ENCODE measurements at regions not wholly inside any gene's neighbourhood (a gene's known extent, or its start where the extent isn't known, plus 50 kb on each side); places are given as distances from the start of the nearest gene placed in this dataset.

DNA sequence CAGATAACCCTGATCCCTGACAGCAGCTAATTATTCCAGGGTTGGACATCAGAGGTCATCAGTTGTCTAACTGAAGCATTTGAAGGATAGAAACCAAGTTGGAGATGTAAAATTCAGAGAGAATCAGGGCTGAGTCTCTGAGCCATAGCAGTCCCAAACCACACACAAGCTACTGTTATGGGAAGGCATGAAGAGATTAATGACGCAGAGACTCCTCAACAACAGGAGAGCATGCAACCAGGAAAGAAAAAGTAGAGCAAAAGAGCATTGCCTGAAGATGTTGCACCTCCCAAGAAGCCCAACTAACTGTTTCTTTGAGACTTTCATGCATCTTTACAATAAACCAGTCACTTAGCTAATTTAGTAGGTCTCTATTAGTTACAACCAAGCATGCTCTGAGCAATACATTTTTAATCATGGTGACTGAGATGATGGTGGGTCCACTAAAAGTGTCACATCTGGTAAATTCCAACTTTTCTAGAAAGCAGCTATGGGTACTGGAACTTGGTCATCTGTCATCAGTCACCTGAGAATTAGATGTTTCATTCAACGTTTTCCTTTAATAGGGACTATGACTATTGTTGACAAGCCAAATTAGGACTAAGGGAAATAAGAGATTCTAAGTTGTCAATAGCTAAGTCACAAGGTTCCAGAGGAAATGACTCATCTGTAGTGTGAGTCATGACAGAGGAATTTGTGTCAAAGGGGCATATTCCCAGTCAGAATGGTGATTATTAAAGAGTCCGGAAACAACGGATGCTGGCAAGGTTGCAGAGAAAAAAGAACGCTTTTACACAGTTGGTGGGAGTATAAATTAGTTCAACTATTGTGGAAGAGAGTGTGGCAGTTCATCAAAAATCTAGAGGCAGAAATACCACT is 239.8 kb downstream of the CHD9NB start:
- H3K4me1 ChIP-seq = no peaks in the 10 kb centered on the region
- CTCF ChIA-PET = interaction anchor here (1.5 kb wide), 1 partner anchor 621 kb away, joined by 4 read pairs; no protein-coding TSS in a partner anchor
- FAIRE-seq = no peak
- no peak overlapping the region for H3K4me3 ChIP-seq
- TF ChIP-seq FOSL2 (IDR thresholded peaks at IDR 0.05) = no peak
- TF ChIP-seq FOSL2 (CRISPR knock-in tag; IDR thresholded peaks at IDR 0.05) = peak; percentile 83
- no peak for TF ChIP-seq MYC (IDR thresholded peaks at IDR 0.05; ENCODE audit: borderline replicate concordance, low read length)
- POLR2A ChIA-PET = no interaction called here
- 16% methylated on average over 5 of the region's 5 CpGs for WGBS (ENCODE audit: missing lambda C conversion rate)
- H3K27ac ChIP-seq = no peak overlapping the region
- no peak for ATAC-seq
- H3K9me3 ChIP-seq = no peaks in the 10 kb centered on the region
- no peak overlapping the region for H3K4me2 ChIP-seq
- DNase-seq (ENCODE audit: low read depth in 1 of 2, low spot score in 1 of 2) = peak; percentile 10 to 42

DNA sequence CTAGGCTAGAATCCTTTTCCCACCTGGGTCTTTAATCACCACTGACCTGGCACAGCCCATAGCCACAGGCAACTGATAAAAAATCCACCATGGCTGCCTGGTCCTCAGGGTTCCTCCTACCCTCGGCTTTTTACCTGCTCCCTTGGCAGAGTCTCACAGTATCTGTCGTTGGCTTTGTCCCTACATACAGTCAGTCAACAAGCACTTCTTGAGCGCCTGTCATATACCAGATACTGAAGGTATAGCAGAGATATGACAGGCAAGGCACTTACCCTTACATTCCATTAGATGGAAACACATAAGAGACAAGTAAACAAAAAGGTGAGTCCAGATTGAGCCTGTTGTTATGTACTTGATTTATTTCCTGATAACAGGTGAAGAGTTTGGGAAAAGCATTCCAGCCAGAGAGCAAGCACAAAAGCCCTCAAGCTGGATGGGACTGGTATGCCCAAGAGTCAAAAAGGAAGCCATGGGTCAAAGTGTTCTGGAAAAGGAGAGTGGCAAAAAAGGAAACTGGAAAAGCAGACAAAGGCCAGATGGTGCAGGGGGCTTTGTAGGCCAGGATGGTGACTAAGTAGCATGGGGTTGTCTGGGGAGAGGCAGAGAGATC is 247.0 kb downstream of the CHD9NB start:
- 4% methylated on average over 3 of the region's 3 CpGs for WGBS (ENCODE audit: missing lambda C conversion rate)
- TF ChIP-seq CBX2 (IDR thresholded peaks at IDR 0.05; ENCODE audit: borderline replicate concordance, low read depth) (no peak), EHF (CRISPR knock-in tag; IDR thresholded peaks at IDR 0.05) (no peak), MAFK (IDR thresholded peaks at IDR 0.05; ENCODE audit: partially characterized antibody) (no peak), TFCP2L1 (CRISPR knock-in tag; IDR thresholded peaks at IDR 0.05) (no peak), FOSL2 (IDR thresholded peaks at IDR 0.05) (no peak), FOSL2 (CRISPR knock-in tag; IDR thresholded peaks at IDR 0.05) (no peak), EHMT2 (IDR thresholded peaks at IDR 0.05; ENCODE audit: low read depth) (no peak), JUN (IDR thresholded peaks at IDR 0.05) (no peak), RFX5 (IDR thresholded peaks at IDR 0.05) (no peak), HOXB5 (CRISPR knock-in tag; IDR thresholded peaks at IDR 0.05) (no peak)
- TF ChIP-seq, protein P1, sequence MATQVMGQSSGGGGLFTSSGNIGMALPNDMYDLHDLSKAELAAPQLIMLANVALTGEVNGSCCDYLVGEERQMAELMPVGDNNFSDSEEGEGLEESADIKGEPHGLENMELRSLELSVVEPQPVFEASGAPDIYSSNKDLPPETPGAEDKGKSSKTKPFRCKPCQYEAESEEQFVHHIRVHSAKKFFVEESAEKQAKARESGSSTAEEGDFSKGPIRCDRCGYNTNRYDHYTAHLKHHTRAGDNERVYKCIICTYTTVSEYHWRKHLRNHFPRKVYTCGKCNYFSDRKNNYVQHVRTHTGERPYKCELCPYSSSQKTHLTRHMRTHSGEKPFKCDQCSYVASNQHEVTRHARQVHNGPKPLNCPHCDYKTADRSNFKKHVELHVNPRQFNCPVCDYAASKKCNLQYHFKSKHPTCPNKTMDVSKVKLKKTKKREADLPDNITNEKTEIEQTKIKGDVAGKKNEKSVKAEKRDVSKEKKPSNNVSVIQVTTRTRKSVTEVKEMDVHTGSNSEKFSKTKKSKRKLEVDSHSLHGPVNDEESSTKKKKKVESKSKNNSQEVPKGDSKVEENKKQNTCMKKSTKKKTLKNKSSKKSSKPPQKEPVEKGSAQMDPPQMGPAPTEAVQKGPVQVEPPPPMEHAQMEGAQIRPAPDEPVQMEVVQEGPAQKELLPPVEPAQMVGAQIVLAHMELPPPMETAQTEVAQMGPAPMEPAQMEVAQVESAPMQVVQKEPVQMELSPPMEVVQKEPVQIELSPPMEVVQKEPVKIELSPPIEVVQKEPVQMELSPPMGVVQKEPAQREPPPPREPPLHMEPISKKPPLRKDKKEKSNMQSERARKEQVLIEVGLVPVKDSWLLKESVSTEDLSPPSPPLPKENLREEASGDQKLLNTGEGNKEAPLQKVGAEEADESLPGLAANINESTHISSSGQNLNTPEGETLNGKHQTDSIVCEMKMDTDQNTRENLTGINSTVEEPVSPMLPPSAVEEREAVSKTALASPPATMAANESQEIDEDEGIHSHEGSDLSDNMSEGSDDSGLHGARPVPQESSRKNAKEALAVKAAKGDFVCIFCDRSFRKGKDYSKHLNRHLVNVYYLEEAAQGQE (IDR thresholded peaks at IDR 0.05) = no peak
- POLR2A ChIA-PET = no interaction called here

DNA sequence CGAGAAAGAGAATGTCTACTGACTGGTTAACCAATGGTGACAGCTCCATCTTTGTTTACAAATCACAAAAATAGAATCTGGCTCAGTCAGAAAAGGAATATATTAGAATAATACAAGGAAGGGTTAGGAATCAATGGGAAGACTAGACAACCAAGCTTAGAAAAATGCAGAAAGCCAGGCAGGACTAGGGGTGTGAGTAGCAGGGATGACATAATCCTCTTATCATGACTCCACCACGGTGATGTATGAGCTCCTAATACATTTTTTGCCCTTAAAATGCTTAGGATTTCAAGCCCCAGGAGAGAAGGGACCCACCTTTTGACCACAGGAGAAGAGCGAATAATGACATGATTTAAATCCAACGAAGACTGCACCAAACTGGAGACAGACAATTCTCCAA is 252.3 kb downstream of the CHD9NB start:
- no peak for TF ChIP-seq JUN (IDR thresholded peaks at IDR 0.05)
- TF ChIP-seq BHLHE40 (IDR thresholded peaks at IDR 0.05; ENCODE audit: low read depth, low read length) = no peak
- TF ChIP-seq POLR2A (IDR thresholded peaks at IDR 0.05; ENCODE audit: low read length) = no peak
- TF ChIP-seq, protein P2, sequence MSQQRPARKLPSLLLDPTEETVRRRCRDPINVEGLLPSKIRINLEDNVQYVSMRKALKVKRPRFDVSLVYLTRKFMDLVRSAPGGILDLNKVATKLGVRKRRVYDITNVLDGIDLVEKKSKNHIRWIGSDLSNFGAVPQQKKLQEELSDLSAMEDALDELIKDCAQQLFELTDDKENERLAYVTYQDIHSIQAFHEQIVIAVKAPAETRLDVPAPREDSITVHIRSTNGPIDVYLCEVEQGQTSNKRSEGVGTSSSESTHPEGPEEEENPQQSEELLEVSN (IDR thresholded peaks at IDR 0.05; ENCODE audit: borderline replicate concordance, low read depth) = no peak
- TF ChIP-seq PHF8 (IDR thresholded peaks at IDR 0.05; ENCODE audit: borderline replicate concordance, low read depth) = no peak
- no peak for TF ChIP-seq HDAC2 (IDR thresholded peaks at IDR 0.05)
- TF ChIP-seq CHD4 (IDR thresholded peaks at IDR 0.05; ENCODE audit: borderline replicate concordance) = no peak
- TF ChIP-seq HEYL (CRISPR knock-in tag; IDR thresholded peaks at IDR 0.05) = no peak
- TF ChIP-seq FOSL2 (IDR thresholded peaks at IDR 0.05) = no peak
- no peak for TF ChIP-seq FOSL2 (CRISPR knock-in tag; IDR thresholded peaks at IDR 0.05)
- no peak for TF ChIP-seq RCOR1 (IDR thresholded peaks at IDR 0.05; ENCODE audit: low read depth, low read length)
- TF ChIP-seq, protein P3, sequence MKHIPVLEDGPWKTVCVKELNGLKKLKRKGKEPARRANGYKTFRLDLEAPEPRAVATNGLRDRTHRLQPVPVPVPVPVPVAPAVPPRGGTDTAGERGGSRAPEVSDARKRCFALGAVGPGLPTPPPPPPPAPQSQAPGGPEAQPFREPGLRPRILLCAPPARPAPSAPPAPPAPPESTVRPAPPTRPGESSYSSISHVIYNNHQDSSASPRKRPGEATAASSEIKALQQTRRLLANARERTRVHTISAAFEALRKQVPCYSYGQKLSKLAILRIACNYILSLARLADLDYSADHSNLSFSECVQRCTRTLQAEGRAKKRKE (CRISPR knock-in tag; IDR thresholded peaks at IDR 0.05; ENCODE audit: low read depth) = no peak
- TF ChIP-seq POLR2AphosphoS2 (conservative IDR thresholded peaks at IDR 0.05; ENCODE audit: low read length) = no peak
- no peak for TF ChIP-seq SMC3 (IDR thresholded peaks at IDR 0.05)
- POLR2A ChIA-PET = no interaction called here
- CTCF ChIA-PET = interaction anchor here (1.0 kb wide), 1 partner anchor 609 kb away, joined by 3 read pairs; no protein-coding TSS in a partner anchor
- FAIRE-seq (no peak), ATAC-seq (no peak), DNase-seq (ENCODE audit: low read depth in 1 of 2, low spot score in 1 of 2) (no peak)
- Histone ChIP-seq H3K27ac (no peak overlapping the region), H3K9me3 (no peaks in the 10 kb centered on the region), H3K4me2 (no peak overlapping the region), H3K4me3 (no peak overlapping the region), H3K4me1 (no peaks in the 10 kb centered on the region)
- 19% methylated on average over 4 of the region's 4 CpGs for WGBS (ENCODE audit: missing lambda C conversion rate)

More for the DNA sequence above, 247.0 kb downstream of the CHD9NB start:
- H3K4me3 ChIP-seq = no peak overlapping the region
- no peaks in the 10 kb centered on the region for H3K4me1 ChIP-seq
- no peaks in the 10 kb centered on the region for H3K9me3 ChIP-seq
- CTCF ChIA-PET = no interaction called here
- DNase-seq (ENCODE audit: low read depth in 1 of 2, low spot score in 1 of 2) (no peak), FAIRE-seq (no peak), ATAC-seq (no peak)
- H3K27ac ChIP-seq = no peak overlapping the region
- no peak overlapping the region for H3K4me2 ChIP-seq

Measured in A549 (cell line).